GM19395 (cell line): ENCODE measurements at regions not wholly inside any gene's neighbourhood (a gene's known extent, or its start where the extent isn't known, plus 50 kb on each side); places are given as distances from the start of the nearest gene placed in this dataset.

Experiments
- ATAC-seq: cut with Tn5 transposase; IDR thresholded peaks from one replicate; pipeline ENCODE4 v1.9.1; 2021; ENCODE audit warnings: mild to moderate bottlenecking, moderate library complexity; ENCODE audit not compliant: unreplicated experiment

DNA sequence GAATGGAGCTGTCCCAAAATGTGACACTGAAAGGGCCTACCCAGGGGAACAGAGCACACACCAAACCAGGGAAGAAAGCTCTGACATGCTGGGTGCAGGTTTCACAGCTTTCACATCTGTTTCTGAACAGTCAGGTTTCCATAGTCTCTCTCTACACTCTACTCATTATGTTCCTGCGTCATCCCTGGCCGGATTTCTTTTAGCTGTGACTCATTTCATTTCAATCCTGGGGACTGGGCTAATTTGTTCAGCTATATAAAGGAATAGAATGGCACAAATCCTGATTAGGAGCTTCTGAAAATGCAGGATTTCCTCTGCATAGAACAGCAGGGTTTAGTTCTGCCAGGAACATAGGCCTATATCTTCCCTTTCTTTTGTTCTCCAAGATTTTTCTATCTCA lies 649.8 kb downstream of the RPS29 start:
- no peak for ATAC-seq

DNA sequence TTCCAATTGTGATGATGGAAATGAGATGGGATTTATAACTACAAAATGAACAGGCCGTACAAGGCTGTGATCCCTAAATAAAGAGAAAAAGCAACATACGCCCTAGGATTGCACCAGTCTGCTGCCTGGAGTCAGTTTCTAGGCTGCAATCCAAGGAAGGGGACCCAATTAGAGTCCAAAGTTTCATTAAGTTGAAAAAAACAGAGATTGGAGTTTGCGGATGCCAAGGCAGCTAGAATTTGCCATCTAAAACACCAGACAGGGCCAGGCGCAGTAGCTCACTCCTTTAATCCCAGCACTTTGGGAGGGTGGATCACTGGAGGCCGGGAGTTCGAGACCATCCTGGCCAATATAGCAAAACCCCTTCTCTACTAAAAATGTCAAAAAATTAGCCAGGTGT lies 661.0 kb downstream of the RPS29 start:
- no peak for ATAC-seq

DNA sequence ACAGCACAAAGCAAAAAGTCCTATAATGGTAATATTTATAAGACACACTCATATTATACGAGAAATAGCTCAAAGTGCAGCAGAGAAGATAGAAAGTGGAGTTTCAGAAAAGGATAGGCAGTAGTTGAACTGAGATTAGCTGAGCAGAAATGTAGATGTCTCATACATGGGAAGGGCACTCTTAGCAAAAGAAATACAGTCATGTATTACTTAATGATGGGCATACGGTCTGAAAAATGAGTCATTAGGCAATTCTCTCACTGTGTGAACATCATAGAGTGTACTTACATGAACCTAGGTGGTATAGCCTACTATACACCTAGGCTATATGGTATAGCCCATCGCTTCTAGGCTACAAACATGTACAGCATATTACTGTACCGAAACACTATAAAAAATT lies 671.3 kb downstream of the RPS29 start:
- no peak for ATAC-seq

DNA sequence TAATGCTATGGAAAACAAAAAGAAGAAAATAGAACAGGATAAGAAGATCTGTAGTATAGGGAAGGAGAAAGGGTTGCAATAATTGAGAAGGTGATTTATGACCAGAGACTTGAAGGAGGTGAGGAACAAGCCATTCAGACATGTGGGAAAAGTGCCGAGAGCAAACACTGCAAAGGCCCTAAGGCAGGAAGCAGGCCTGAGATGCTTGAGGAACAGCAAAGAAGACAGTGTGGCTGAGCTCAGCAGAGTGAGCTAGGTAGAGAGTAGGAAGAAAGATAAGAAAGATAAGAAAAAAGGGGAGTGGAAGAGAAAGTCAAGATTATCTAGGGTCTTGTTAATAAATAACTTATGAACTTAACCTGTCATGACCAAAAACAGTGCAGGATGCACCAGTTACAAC lies 671.8 kb downstream of the RPS29 start:
- no peak for ATAC-seq

GRCh38 chr14:48900565-48900964 lies 685.6 kb downstream of the RPS29 start:
- no peak for ATAC-seq

DNA sequence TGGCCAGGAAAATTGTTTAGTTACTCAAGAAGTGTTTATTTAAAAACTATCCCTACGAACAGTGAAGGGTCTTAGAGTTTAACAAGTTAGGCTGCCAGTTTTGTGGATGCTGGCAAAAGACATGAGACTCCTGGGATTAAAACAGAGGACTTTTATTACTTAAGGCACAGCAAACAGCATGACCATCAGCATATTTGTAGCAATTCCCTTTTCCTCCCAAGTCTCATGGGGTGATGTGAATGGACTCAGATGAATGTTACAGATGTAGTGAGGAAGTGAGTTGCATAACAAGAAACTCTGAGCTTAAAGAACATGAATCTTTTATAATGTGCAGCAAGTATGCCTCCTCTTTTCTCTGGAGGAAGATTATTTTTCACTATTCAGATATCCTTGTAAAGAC lies 695.8 kb downstream of the RPS29 start:
- ATAC-seq = no peak

GRCh38 chr14:48876806-48877340 lies 709.3 kb downstream of the RPS29 start:
- no peak for ATAC-seq

GRCh38 chr14:48874711-48875110 lies 711.5 kb downstream of the RPS29 start:
- ATAC-seq = no peak

DNA sequence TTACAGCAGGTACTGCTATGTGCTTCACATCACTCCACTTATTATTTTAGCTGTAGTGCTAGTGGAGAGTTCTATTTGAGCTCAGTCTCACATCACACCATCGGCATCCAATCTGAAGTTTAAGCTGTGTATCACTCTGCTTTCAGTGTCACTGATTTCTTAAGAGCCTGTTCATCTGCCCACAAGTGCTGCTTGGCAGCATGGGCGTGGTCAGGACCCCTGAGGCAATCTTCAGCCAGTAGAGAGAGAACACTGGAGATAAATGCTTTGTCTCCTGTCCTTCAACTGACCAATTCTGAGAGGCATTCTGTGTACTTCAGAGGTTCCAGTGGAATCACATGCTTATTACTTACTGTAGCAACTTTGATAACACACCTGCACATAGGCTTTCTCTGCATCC lies 728.8 kb downstream of the RPS29 start:
- ATAC-seq = no peak

- no peak for ATAC-seq
These were observed 733.0 kb downstream of the RPS29 start for GRCh38 chr14:48853159-48853558.

GRCh38 chr14:48849741-48850322 lies 736.3 kb downstream of the RPS29 start:
- ATAC-seq = no peak

DNA sequence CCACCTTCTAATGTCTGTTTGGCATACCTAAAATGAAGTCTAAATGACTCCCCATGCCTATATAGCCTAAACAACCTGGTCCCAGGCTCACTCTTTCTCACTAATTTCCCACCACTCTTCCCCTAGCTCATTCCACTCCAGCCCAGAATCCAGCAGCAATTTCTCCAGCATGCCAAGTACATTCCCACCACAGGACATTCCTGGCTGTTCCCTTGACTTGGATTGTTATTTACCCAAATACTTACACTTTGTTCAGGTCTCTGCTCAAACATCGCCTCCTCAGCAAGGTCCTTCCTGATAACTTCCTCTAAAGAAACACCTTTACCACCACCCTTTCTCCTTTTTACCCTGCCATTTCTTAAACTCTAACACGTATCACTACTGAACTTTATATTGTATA lies 743.4 kb downstream of the RPS29 start:
- no peak for ATAC-seq

DNA sequence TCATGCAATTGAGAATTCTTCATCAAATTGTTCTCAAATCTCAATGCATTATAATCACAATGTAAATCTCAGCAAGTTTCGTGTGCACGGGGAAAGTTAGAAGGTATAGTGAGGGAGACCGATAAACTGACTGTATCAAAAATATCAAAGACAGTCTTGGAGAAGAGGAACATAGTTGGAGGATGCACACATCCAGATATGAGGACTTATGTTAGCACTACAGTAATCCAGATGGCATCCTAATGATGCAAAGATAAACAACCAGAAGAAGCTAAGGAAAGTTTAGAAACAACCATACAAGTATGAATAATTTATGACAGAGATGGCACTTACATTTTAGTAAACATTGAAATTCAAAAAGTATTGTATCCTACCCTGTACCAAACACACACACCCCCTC lies 760.1 kb downstream of the RPS29 start:
- ATAC-seq = no peak

DNA sequence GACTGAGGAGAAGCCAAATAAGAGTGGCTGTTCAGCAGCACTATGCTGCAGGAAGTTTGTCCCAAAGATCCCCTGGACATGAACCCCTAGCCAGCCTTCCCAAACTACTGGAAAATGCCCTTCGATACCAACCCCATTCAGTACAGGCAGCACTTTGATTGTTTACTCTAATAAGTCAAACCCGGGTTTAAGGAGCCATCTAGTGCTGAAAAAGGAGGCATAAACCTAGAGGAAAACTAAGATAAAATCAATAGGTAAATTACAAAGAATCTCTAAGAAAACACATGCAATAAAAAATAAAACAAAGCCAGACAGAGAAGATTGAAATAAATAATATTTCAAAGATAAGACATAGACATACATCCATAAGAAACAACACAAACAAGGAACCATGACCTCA lies 771.6 kb downstream of the RPS29 start:
- ATAC-seq = no peak

GRCh38 chr14:48805315-48805714 lies 780.9 kb downstream of the RPS29 start:
- no peak for ATAC-seq

DNA sequence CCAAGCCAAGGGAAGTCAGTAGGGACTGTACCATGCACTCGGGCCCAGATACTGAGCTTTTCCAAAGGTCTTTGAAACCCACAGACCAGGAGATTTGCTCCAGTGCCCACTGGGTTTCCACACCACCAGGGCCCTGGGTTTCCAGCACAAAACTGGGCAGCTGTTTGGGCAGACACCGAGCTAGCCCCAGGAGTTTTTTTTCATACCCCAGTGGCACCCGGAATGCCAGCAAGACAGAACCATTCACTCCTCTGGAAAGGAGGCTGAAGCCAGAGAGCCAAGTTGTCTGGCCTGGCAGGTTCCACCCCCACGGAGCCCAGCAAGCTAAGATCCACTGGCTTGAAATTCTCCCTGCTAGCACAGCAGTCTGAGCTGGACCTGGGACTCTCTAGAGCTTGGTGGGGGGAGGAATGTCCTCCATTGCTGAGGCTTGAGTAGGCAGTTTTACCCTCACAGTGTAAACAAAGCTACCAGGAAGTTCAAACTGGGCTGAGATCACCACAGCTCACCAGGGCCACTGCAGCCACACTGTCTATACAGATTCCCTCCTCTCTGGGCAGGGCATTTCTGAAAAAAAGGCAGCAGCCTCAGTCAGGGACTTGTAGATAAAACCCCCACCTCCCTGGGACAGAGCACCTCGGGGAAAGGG lies 793.7 kb downstream of the RPS29 start:
- ATAC-seq = no peak

DNA sequence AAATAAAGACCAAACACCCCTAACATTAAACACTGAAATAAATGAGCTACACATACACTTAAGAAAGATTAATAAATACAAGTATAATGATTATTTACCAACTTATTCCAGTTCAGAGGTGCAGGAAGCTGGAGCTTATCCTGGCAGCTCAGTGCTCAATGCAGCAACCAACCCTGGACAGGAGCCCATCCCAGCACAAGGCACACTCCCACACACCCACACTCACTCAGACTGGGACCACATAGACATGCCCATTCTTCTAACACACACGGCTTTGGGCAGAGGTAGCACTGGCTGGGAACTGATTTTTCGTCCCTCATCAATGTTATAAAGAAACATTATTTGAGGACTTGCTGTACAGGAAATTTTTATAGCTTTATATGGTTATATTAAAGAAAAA lies 797.4 kb downstream of the RPS29 start:
- ATAC-seq = no peak

DNA sequence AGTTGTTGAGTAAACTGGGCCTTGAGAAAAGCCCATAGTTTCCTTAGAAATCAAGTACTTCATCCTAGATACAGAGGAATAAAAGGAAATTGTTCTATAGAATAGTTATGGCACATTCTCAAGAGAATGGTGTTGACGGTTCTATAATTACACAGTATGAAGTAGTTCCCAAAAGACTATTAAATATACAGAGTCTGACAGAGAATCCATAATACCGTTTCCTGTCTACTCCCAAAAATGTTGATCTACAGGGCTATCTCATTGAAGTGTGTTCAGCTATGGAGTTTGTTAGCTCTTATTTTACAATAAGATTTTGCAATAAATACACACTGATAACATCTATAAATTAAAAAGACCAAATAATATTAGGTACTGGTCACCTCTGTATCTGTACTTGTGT lies 799.7 kb downstream of the RPS29 start:
- ATAC-seq = no peak

- ATAC-seq = no peak
These were observed 814.5 kb downstream of the RPS29 start for GRCh38 chr14:48771717-48772116.

- no peak for ATAC-seq
These were observed 834.9 kb downstream of the RPS29 start for GRCh38 chr14:48751293-48751692.

GRCh38 chr14:48748151-48748675 lies 838.0 kb downstream of the RPS29 start:
- ATAC-seq = no peak

DNA sequence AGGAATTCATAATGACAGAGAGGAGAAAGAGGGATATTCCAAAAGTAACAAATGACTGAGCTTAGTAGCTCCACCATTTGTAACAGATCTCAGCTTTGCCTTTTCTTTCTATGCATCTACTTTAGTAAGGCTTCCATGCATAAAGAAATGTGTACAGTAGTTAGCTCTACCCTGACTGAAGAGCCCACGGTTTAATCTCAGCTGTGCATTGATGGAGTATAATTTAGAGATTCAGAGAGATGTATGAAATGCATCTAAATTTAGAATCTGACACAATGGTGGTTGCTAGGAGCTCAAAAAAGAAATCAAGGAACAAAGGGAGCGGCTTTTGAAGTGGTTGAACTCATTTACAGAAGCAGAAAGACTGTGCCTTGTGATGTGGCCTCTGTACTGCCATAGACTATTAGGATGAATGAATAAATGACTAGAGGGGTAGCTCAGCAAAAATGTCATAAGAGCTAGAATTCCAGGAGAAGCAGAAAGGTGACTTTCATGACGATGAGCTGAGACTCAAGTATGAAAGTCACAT lies 838.6 kb downstream of the RPS29 start:
- ATAC-seq = no peak
